IMR-90 (cell line): ENCODE measurements at regions not wholly inside any gene's neighbourhood (a gene's known extent, or its start where the extent isn't known, plus 50 kb on each side); places are given as distances from the start of the nearest gene placed in this dataset.

Experiments used
- BHLHE40 ChIP-seq: fragments of 150-350 bp; IDR thresholded peaks from 2 replicates; pipeline ENCODE4 v1.6.1; 2016; ENCODE audit warnings: mild to moderate bottlenecking, low read depth, low read length
- MAFK ChIP-seq: IDR thresholded peaks from 2 replicates; pipeline ENCODE4 v1.6.1; 2012; ENCODE audit warnings: low read depth, low read length, improper control_type of control experiment
- MAZ ChIP-seq: IDR thresholded peaks from 2 replicates; pipeline ENCODE4 v1.6.1; 2012; ENCODE audit warnings: low read depth, mild to moderate bottlenecking, low read length, improper control_type of control experiment, moderate library complexity, borderline replicate concordance
- POLR2A ChIP-seq: IDR thresholded peaks from 2 replicates; pipeline ENCODE4 v1.6.1; 2012; ENCODE audit warnings: mild to moderate bottlenecking, low read depth, low read length
- RAD21 ChIP-seq: IDR thresholded peaks from 2 replicates; pipeline ENCODE4 v1.6.1; 2012; ENCODE audit warnings: low read length, improper control_type of control experiment
- RCOR1 ChIP-seq: IDR thresholded peaks from 2 replicates; pipeline ENCODE4 v1.6.1; 2012; ENCODE audit warnings: mild to moderate bottlenecking, low read length, improper control_type of control experiment; ENCODE audit not compliant: insufficient replicate concordance
- RFX5 ChIP-seq: IDR thresholded peaks from 2 replicates; pipeline ENCODE4 v1.8.0; 2012; ENCODE audit warnings: low read depth, mild to moderate bottlenecking, low read length, moderate library complexity
- TF ChIP-seq, protein P1 (sequence below): conservative IDR thresholded peaks from 2 replicates; pipeline ENCODE4 v1.5.1; 2012; ENCODE audit warnings: mild to moderate bottlenecking, low read depth, low read length, improper control_type of control experiment

DNA sequence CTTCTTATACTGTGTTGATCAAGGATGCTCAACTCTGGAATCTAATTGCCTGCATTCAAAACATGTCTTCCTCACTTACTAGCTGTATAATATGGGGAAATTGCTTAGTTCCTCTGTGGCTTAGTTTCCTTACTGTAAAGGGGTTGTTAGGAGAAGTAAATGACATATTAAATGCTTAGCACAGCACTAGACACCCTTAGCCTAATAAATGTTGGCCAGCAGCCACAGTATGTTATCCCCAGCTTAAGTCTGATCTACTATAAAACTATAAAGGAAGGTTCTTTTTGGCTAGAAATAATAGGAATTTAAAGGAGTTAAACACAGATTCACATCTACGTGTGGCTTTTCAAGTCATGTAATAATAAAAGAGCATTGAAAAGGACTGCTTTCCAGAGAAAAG lies 232.4 kb downstream of the PCSK1 start:
- TF ChIP-seq RAD21 = no peak
- no peak for TF ChIP-seq RCOR1
- TF ChIP-seq, protein P1, sequence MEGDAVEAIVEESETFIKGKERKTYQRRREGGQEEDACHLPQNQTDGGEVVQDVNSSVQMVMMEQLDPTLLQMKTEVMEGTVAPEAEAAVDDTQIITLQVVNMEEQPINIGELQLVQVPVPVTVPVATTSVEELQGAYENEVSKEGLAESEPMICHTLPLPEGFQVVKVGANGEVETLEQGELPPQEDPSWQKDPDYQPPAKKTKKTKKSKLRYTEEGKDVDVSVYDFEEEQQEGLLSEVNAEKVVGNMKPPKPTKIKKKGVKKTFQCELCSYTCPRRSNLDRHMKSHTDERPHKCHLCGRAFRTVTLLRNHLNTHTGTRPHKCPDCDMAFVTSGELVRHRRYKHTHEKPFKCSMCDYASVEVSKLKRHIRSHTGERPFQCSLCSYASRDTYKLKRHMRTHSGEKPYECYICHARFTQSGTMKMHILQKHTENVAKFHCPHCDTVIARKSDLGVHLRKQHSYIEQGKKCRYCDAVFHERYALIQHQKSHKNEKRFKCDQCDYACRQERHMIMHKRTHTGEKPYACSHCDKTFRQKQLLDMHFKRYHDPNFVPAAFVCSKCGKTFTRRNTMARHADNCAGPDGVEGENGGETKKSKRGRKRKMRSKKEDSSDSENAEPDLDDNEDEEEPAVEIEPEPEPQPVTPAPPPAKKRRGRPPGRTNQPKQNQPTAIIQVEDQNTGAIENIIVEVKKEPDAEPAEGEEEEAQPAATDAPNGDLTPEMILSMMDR = no peak
- no peak for TF ChIP-seq RFX5
- TF ChIP-seq POLR2A = no peak
- TF ChIP-seq MAZ = no peak
- no peak for TF ChIP-seq MAFK
- no peak for TF ChIP-seq BHLHE40
